ENCODE measurements at regions not wholly inside any gene's neighbourhood (a gene's known extent, or its start where the extent isn't known, plus 50 kb on each side); places are given as distances from the start of the nearest gene placed in this dataset.

GRCh38 chr16:56140645-56141044 is 50.6 kb upstream of the GNAO1 start:
- no peak for DNase-seq

GRCh38 chr16:56137269-56137668 is 54.0 kb upstream of the GNAO1 start:
- DNase-seq: no peak

- no peak for DNase-seq
These were observed 55.0 kb upstream of the GNAO1 start for GRCh38 chr16:56136256-56136655.

DNA sequence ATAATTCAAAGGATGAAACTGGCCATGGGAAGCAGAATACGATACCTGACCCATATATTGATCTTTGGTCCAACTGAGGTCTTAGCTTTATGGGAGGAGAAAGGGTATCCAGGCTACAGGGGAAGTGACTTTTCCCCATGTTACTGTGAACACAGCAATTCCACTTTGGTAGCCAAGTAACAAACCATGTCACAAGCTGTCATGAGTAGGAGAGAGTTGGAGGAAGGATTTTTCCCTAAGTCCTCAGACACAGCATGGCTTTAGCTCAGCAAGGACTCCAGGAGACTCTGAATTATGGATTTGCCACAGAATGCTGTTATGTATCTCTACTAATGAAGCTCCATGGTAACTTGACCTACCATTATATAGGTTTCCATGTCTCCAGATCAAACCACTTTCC is 56.5 kb upstream of the GNAO1 start:
- no peak for DNase-seq

DNA sequence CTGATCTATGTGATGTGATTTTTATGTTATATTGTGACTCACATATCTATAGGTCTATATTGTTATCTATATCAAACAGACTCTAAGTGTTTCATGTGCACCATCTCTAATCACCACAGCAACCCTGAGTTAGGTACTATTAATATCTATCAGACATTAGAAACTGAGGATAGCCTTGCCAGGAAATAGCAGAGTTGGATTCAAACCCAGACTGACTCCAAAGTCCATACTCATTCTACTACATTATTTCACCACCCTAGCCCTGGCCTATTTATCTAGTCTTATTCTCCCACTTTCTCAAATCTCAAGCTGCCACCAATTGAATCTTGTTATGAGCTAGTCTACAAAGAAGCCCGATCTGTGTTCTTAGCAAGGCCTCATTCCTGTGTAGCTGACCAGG is 65.4 kb upstream of the GNAO1 start:
- DNase-seq: no peak

DNA sequence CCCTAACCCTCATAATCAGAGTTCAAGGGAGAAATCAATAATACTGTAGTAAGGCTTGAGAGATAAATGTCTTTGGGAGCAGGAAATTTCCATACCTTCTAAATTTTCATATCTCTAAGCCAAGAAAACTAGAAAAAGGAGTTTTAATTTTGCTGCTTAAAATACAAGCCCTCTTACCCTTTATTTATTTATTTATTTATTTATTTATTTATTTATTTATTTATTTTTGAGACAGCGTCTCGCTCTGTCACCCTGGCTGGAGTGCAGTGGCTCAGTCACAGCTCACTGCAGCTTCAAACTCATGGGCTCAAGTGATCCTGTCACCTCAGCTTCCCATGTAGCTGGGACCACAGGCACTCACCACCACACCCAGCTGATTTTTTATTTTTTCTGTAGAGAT is 69.0 kb upstream of the GNAO1 start:
- DNase-seq: no peak

DNA sequence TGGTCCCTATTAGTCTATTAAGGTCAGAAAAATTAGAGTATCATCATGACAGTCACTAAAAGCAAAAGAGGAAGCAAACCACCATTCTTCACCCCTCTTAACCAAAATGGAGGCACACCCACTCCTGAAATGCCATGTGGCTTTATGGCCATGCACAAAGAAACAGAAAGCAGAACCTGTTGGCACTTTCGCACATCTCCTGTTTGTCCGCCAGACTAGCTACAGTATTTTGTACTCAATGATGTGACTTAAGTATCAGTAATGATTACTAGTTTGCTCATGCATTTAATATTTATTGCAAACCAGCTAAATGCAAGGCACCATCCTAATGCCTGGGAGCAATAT is 70.2 kb upstream of the GNAO1 start:
- no peak for DNase-seq

DNA sequence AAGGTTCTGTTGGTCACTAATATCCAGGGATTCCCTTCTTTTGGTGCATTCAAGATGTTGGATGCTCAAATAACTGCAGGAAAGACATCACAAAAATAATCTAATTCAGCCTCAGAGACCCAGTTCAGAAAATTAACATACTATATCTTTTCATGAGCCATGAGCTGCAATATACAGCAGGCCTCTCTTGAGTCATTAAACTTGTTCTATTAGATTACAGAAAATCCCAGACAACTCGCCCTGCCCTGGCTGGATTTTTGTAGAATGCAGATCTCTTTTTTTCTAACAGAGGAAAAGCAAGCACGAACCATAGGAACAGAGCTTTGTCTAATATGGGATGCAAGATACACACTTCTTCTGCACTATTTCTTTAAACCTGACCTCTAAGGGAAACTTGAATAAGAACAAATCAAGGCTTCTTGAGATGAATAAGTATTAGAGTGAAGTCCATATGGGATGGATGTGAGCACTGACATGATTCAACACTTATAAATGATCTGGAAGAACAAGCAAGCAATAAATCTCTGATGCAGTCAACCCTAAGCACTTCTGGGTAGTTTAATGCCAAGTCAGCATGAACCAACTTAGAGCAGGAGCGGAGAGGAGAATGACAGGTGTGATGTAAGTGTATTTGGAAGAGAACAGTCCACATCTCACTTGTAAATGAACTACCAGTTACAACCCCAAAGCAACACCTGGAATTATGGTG is 70.7 kb upstream of the GNAO1 start:
- no peak for DNase-seq

- DNase-seq: no peak
These were observed 72.2 kb upstream of the GNAO1 start for GRCh38 chr16:56119133-56119532.

GRCh38 chr16:56116577-56116964 is 74.7 kb upstream of the GNAO1 start:
- DNase-seq: no peak

DNA sequence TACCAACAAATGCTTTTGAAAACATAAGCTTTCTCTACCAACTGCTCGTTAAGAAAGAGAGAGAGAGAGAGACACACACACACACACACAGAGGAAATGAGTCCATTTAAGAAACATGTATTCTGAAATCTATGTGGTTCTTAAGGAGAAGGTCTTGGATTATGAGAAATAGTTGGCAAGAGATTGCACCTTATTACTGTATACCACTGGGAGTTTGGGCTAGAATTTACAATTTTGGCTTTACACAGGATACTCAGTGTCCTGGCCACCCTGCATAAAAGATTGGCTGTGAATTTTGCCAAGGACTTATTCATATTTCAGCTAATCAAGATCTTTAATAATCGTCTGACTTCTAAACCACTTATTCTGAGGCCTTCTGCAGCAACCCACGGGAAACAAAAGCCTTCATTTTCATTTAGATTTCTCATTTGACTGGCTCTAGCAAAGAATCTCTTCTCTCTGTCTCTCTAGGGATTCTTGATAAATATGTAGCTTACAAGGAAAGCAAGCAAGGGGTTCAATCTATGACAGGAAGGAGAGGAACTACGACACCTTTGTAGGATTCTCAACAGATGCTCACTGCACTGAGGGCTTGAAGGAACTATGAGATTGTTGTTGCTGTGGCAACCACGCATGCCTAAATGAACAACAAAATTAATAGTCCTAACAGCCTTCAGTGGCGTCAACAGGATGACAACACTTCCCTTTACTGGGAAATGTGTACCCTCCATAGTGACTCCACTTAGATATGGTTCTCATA is 75.3 kb upstream of the GNAO1 start:
- DNase-seq: no peak

GRCh38 chr16:56113223-56113622 is 78.1 kb upstream of the GNAO1 start:
- no peak for DNase-seq

DNA sequence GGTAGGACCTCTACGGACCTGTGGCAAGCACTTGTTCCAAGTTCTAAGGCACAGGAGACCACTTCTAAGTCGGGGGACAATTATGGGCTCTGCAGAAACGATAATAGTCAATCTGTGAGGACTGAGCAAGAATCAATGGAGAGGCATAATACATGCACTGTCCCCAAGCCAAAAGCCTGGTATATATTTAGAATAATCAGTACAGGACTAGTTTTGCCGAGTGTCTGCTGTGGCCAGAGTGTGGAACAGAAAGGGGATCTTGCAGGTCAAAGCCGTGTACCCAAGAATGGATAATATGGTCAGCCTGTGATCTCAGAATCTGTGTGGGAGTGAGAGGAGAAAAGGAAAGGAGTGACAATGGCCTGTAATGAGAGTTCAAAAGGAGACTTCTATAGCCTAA is 80.2 kb upstream of the GNAO1 start:
- DNase-seq: no peak

- DNase-seq: no peak
These were observed 81.3 kb upstream of the GNAO1 start for GRCh38 chr16:56109994-56110393.

DNA sequence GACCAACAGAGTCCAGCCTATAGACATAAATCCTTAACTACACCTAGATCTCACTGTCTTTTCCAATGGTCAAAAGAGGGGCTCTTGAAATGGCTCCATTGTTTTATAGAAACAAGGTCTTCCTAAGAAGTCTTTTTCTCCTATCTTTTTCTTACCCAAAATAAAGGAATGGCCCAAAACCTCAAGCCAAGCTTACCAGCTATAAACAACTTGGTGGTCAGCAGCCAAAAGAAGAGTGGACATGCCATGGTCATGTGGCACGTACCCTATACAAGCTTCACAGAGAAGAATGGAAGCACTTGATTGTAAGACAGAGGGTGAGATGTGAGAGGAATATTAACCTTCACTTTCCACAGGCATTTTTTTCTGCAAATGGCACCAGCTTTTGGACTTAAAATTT is 82.1 kb upstream of the GNAO1 start:
- DNase-seq: no peak

- DNase-seq: no peak
These were observed 82.6 kb upstream of the GNAO1 start for GRCh38 chr16:56108724-56109123.

DNA sequence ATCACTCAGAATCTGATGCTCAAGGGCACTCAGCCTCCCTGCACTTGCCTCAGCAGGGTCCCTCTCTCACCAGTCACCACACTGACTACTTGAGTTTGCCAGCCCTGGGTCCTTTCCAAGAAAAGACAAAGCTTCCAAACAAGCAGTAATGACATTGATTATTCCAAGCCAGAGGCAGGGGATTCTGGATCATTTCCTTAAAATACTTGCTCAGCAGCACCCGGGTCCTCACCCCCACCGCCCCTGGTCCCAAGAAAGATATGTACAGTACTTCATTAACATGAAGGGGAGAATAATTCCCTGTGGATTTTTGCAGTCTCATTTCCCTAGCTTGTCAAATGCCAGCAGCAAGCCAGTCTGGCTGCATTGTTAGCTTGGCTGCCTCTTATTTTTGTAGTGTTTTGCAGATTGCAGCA is 83.2 kb upstream of the GNAO1 start:
- no peak for DNase-seq

- no peak for DNase-seq
These were observed 84.8 kb upstream of the GNAO1 start for GRCh38 chr16:56106527-56106926.

- no peak for DNase-seq
These were observed 88.4 kb upstream of the GNAO1 start for GRCh38 chr16:56102906-56103305.

DNA sequence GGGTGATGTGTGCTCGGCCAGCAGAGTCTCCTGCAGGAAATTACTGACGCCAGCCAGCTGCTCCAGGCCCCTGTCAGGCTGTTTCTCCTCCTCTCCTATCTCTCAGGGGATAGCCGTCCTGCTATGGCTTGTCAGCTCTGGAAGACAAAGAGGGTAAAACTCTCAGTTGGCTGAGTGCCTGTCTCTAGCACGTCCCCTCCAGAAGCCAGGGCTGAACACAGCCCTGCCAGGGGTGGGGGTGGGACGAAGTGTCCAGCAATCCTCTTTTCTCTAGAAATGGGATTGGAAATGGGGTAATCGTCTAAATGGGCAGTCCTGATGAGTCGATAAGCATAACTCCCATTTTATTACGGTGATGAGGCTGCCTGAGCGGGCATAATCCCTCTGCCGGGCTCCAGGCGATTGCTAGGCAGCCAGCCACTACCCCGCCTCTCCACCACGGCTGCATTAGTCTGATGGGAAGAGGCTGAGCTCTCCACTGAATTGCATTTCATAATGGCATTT is 89.1 kb upstream of the GNAO1 start:
- no peak for DNase-seq

DNA sequence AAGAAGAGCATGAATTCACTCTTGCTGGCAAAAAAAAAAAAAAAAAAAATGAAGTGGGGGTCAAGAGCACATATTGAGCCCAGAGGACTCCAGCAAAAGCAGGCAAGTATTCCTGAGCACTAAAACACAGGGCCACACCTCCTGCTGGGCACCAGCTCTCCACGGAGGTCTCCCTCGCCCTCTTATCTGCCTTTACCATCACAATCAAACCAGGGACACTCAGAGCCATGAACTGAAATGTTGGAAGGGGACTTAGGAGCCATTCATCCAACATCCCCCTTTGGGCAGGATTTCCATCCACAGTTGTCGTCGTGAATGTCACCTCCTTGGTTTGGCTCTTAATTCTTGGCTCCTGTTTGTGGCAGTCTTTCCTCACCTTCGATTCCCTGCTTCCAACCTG is 89.8 kb upstream of the GNAO1 start:
- DNase-seq: no peak

GRCh38 chr16:56097306-56097705 is 94.0 kb upstream of the GNAO1 start:
- DNase-seq: no peak

DNA sequence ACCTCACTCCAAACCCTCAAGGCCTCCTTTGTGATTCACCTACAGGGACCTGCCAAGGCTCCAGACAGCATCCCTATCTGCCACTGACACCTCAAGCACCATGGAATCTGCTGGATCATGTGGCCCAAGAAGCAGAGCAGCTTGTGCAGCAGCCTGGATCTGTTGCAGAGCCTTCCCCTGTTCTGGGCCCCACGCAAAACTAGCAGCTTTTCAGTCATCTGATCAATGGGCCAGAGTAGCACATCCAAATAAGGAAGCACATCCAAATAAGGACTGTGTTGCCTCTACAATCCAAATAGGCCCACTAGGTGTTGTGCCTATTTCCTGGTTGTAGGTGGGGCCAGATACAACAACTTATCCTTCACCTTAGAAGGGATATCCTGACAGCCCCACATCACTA is 97.1 kb upstream of the GNAO1 start:
- no peak for DNase-seq

GRCh38 chr16:56093055-56093454 is 98.2 kb upstream of the GNAO1 start:
- no peak for DNase-seq

- no peak for DNase-seq
These were observed 101.2 kb upstream of the GNAO1 start for GRCh38 chr16:56090076-56090475.

All from central memory CD4-positive, alpha-beta T cell (primary cell).